T-helper 1 cell (primary cell): ENCODE measurements at regions not wholly inside any gene's neighbourhood (a gene's known extent, or its start where the extent isn't known, plus 50 kb on each side); places are given as distances from the start of the nearest gene placed in this dataset.
"Not testable (repeated sequence)": the region's sequence is repeated elsewhere in the genome, so short reads cannot be mapped to it uniquely, and the experiment has no call there.

ENCODE experiments used
- DNase-seq, 5 donors: peaks; one replicate each; pipeline ENCODE4 v3.0.0-alpha.2; 2012 to 2020

GRCh38 chr13:34376483-34376882 is 558.5 kb downstream of the RFC3 start:
- DNase-seq, result no peak

GRCh38 chr13:34381228-34381627 is 560.8 kb upstream of the NBEA start:
- no peak for DNase-seq

- DNase-seq, result no peak
Measured at GRCh38 chr13:34383728-34384127, 558.3 kb upstream of the NBEA start.

DNA sequence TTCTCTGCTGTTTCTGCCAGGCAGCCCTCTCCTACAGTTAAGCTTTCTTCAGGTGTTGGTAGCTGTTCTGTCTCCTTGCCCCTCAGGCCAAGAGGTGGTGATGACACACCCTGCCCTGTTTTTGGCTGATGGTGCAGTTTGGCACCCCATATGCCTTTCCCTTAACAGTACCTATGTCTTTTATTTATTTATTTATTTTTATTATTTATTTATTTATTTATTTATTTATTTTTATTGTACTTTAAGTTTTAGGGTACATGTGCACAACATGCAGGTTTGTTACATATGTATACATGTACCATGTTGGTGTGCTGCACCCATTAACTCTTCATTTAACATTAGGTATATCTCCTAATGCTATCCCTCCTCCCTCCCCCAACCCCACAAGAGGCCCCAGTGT is 555.8 kb upstream of the NBEA start:
- DNase-seq, result not testable (repeated sequence)

- no peak for DNase-seq
Measured at GRCh38 chr13:34391076-34391475, 551.0 kb upstream of the NBEA start.

GRCh38 chr13:34401696-34402095 is 540.4 kb upstream of the NBEA start:
- DNase-seq, result no peak

DNA sequence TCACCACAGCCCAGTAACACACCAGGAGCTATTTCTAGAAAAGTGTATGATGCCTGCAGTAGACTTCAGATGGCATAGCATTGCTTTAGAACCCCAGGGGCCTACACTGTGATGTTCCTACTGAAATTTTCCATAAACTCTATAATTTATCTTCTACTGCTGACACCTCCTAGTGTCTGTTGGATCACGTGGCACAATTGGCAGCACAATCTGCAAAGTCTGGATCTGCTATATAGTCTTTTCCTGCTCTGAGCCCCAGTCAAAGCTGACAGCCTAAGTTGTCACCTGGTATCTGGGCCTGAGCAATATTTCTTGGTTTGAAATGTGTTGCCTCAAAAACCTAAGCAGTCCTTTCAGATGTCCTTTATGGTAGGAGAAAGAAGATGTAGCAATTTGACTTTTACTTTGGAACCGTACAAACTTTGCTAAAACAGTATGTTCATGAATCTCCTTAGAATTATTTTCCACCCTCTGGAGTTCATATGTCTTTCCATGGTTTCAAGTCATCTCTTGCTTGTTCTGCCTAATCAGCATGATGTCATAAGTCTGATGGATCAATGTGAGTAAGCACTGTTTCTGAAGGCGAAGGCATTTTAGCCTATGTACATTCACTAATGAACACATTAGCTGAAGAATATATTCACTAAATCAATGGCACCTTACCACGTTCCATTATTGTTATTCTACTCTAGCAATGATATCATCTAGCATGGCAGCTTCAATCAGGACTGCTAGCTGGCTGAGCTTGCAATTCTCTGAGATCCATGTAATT is 536.5 kb upstream of the NBEA start:
- no peak for DNase-seq

- no peak for DNase-seq
Measured at GRCh38 chr13:34408640-34409039, 533.4 kb upstream of the NBEA start.

DNA sequence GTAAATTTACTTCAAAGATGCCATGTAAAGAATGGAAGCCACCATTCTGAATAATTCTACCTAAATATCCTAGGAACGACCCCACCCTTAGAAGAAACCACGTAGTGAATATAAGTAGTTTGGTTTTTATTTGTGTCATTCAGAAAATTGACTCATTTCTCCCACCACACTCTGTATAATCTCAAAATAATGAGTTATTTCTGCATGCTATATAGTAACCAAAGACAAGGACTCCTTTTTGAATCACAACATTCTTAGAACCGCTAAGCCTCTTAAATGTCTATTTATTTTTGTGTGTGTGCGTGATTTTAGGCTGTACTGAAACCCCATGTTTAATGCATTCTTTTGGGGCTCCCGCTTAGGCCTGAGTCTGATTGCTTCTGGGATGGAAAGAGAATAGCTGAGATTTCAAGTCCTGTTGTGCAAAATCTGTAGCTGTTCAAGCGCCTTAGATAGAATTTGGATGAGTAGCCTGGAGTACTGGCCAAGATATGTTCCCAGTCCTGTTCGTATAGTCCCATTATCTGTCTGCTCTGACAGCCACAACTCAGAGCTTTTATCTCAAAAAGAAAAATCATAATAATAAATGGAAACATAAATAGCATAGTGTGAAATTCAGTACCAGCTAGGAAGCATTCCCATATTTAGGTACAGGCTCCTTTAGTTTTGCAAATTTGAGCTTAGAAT is 532.4 kb upstream of the NBEA start:
- no peak for DNase-seq

DNA sequence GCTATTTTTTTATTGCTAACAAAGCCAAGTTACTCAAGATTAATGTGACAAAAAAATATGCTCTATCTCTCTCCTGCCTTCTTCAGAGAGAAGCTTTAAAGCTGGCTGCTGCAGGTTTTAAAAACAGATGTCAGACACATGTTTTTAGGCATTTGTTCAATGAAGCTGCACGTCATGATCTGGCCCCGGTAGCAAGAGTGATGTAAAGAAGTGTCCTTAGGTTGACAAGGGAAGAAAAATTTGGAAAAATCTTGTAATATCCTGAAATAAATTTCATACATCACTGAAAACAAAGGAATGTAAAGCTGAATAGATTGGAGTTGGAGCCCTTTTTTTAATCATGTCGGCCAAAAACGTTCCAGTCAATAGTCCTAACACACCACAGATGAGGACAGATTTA is 531.4 kb upstream of the NBEA start:
- no peak for DNase-seq

- no peak for DNase-seq
Measured at GRCh38 chr13:34411177-34411576, 530.9 kb upstream of the NBEA start.

DNA sequence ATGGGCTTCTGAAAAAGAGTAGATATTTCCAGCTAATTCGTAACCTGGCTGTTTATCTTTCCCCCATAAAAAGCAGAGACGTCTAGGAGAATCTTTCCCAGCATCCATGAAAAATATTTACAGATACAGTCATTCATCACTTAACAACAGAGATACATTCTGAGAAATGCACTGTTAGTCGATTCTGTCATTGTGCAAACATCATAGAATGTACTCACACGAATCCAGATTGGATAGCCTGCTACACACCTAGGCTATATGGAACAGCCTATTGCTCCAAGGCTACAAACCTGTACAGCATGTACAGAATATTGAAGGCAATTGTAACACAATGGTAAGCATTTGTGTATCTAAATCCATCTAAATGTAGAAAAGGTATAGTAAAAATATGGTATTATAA is 530.2 kb upstream of the NBEA start:
- DNase-seq, result no peak

- DNase-seq, result no peak
Measured at GRCh38 chr13:34412295-34412694, 529.8 kb upstream of the NBEA start.

- DNase-seq, result no peak
Measured at GRCh38 chr13:34412817-34413375, 529.2 kb upstream of the NBEA start.

GRCh38 chr13:34413538-34414210 is 528.4 kb upstream of the NBEA start:
- DNase-seq, result no peak

DNA sequence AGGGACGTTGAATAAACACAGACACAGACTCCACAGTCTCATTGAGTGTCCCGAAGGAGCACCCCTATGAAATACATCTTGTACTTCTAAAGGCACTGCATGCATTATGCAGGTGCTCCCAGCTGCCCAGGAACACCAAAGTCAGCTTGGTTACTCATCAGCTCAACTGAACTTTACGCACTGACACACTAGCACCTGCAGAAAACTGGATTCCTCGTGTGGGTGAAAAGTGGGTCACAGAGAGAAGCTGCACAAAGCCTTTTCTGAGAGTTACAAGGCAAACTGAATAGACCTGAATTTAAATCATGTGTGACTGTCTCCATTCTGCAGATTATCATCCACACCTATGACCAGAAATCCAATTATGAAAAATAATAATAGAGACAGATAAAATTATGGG is 527.5 kb upstream of the NBEA start:
- DNase-seq, result no peak

DNA sequence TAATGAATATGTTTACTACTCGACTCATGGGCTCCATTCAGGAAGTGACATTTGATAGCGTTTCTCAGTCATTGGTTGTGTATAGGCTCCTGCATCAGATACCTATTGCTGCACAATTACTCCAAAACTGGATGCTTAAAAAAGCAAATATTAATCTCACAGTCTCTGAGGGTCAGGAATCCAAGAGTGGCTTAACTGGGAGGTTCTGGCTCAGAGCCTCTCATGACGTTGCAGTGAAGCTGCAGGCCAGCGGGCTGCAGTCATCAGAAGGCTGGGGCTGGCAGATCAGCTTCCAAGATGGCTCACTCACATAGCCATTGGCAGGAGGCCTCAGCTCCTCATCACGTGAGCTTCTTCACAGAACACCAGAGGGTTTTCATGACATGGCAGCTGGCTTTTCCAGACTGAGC is 525.1 kb upstream of the NBEA start:
- DNase-seq, result no peak

DNA sequence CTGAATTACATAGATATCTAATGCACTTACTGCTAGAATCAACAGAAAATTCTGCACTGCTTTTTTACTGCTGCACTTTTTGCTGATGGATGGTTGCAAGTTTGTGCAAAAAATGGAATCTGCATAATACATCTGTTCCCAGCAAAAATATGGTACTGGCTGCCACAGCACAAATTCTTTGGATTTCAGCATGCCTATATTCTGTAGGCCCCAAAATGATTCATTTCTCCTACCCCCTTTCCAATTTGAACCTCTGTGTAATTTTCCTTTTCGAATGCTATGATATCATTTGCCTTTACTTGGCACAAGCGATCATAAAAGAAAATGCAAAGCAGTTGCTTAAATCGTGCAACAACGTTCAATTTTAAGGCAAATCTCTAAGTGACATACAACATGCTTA is 524.2 kb upstream of the NBEA start:
- DNase-seq, result no peak

GRCh38 chr13:34419025-34419424 is 523.0 kb upstream of the NBEA start:
- no peak for DNase-seq

- DNase-seq, result no peak
Measured at GRCh38 chr13:34419755-34420154, 522.3 kb upstream of the NBEA start.

DNA sequence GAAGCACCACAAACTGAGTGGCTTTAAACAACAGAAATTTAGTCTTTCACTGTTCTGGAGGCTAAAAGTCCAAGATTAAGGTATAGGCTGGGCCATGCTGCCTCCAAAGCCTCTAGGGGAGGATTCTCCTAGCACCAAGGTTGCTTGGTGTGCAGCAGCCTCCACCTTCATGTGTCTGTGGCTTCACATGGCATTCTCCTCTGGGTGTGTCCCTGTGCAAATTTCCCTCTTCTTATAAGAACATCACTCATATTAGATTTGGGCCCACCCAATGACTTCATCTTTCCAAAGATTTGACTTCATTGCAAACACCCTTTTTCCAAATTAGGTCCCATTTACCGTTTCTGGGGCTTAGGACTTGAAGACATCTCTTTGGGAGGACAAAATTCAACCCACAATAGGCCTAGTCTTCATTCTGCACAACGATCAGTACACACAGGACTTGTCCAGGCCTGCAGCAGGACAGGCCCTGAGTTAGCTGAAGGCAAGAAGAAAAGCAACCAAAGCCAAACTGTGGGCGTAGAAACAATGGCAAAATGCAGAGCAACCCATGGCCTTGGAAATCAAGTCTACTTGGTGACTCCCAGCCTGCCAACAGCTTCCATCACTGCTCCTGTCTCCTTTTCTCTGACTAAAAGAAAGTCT is 521.2 kb upstream of the NBEA start:
- no peak for DNase-seq

GRCh38 chr13:34421347-34421719 is 520.7 kb upstream of the NBEA start:
- no peak for DNase-seq

GRCh38 chr13:34421858-34422475 is 520.1 kb upstream of the NBEA start:
- DNase-seq, result no peak
